Spleen (tissue), 7 donors: ENCODE measurements at regions not wholly inside any gene's neighbourhood (a gene's known extent, or its start where the extent isn't known, plus 50 kb on each side); places are given as distances from the start of the nearest gene placed in this dataset.

Experiments used
- CTCF ChIP-seq, 11 experiments: fragments of 200-600 bp in 7 of 11; fragments of 450-650 bp in 4 of 11; sonication (generic) in 4 of 11; IDR thresholded peaks in 8 of 11; conservative IDR thresholded peaks in 3 of 11; 1 replicate in 7 of 11; 2 replicates in 4 of 11; pipeline versions ENCODE4 v1.4.0 to v1.8.0; 2016 to 2021; ENCODE audit warnings: antibody characterized with exemption in 11 of 11, inconsistent platforms in 4 of 11, mild to moderate bottlenecking in 1 of 11
- POLR2A ChIP-seq, 3 donors: fragments of 450-650 bp; IDR thresholded peaks; one replicate each; pipeline ENCODE4 v1.5.1; 2017; ENCODE audit warnings: antibody characterized with exemption in 3 of 3, mild to moderate bottlenecking in 1 of 3
- donor health status: DM: no; HTN: no; CAD: no; lungs with moderate emphysema.
- donor health status: DM: no; HTN: no; CAD: no.
- donor health status: DM: no; HTN: no; CAD: no.

GRCh38 chr2:176830362-176830761 is 382.2 kb upstream of the HNRNPA3 start:
- TF ChIP-seq POLR2A (IDR thresholded peaks at IDR 0.05) (no peak), CTCF (IDR thresholded peaks at IDR 0.05 in 8 of 11, conservative IDR thresholded peaks at IDR 0.05 in 3 of 11) (no peak)
